AG04450 (cell line): ENCODE measurements at regions not wholly inside any gene's neighbourhood (a gene's known extent, or its start where the extent isn't known, plus 50 kb on each side); places are given as distances from the start of the nearest gene placed in this dataset.

Experiments
- CTCF ChIA-PET: fragments of 300-600, 350-600 bp; formaldehyde crosslinking; extraction: SDS; loops from one replicate; lab custom pipeline; 2022; ENCODE audit warnings: antibody characterized with exemption, inconsistent platforms; lab: Charles Lee
- POLR2A ChIA-PET: fragments of 350-600 bp; formaldehyde crosslinking; extraction: SDS; loops from one replicate; lab custom pipeline; 2021; ENCODE audit warnings: antibody characterized with exemption, inconsistent platforms; lab: Yijun Ruan, JAX
- DNase-seq: peaks from one replicate; pipeline ENCODE4 v3.0.0-alpha.2; 2011; ENCODE audit warnings: low read depth, low spot score
- H3K27ac ChIP-seq: one replicate; pipeline ENCODE4 v1.5.1; 2012; ENCODE audit warnings: low read depth, low read length, control low read depth
- H3K27me3 ChIP-seq: one replicate; pipeline ENCODE4 v1.6.0; 2012; ENCODE audit warnings: low read length; ENCODE audit not compliant: control insufficient read depth, insufficient read depth
- H3K4me3 ChIP-seq: 2 replicates; pipeline ENCODE4 v1.5.1; 2011; ENCODE audit warnings: mild to moderate bottlenecking, low read depth, low read length, control low read depth
- H3K9me3 ChIP-seq: 2 replicates; pipeline ENCODE4 v1.5.1; 2012; ENCODE audit warnings: low read length; ENCODE audit not compliant: control insufficient read depth, insufficient read depth
- CTCF ChIP-seq: IDR thresholded peaks from 2 replicates; pipeline ENCODE4 v1.5.1; 2011; ENCODE audit warnings: low read depth, low read length, control low read depth, inconsistent platforms

DNA sequence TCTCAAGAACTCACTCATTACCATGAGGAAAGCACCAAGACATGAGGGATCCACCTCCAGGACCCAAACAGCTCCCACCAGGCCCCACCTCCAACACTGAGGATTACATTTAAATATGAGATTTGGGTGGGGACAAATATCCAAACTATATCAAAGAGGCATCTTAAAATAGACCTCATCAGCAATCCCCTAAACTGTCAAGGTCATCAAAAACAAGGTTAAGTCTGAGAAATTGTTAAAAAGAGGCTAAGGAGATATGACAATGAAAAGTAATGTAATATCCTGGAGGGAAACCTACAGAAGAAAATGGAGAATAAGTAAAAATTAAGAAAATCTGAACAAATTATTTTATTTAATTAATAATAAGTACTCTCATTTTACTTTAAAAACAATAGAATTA lies 922.3 kb downstream of the HACE1 start:
- no peak for DNase-seq
- ChIA-PET POLR2A (no interaction called here), CTCF (no interaction called here)
- no peak overlapping the region for H3K27ac ChIP-seq
- H3K9me3 ChIP-seq = peaks cover 11% of the 10 kb centered on the region
- H3K4me3 ChIP-seq = no peak overlapping the region
- no peak for TF ChIP-seq CTCF
- H3K27me3 ChIP-seq = no peaks in the 10 kb centered on the region

GRCh38 chr6:103925317-103925716 lies 934.4 kb downstream of the HACE1 start:
- no peak for TF ChIP-seq CTCF
- CTCF ChIA-PET = no interaction called here

DNA sequence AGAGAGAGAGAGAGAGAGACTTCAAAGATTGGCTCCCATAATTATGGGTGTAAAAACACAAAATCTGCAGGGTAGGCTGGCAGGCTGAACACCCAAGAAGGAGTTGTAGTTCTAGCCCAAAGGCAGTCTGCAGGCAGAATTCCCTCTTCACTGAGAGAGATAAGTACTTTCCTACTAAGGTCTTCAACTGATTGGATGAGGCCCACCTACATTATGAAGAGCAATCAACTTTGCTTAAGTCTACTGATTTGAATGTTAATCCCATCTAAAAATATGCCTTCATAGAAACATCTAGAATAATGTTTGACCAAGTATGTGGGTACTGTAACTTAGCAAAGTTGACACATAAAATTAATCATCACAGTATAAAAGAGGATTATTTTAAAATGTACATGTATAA lies 949.7 kb downstream of the HACE1 start:
- POLR2A ChIA-PET = no interaction called here
- Histone ChIP-seq H3K27ac (no peak overlapping the region), H3K27me3 (no peaks in the 10 kb centered on the region), H3K9me3 (peaks cover 10% of the 10 kb centered on the region; the same call in 1 of the 2 replicates), H3K4me3 (no peak overlapping the region)
- no peak for DNase-seq
- CTCF ChIA-PET = no interaction called here
- no peak for TF ChIP-seq CTCF

More at GRCh38 chr6:103925317-103925716, 934.4 kb downstream of the HACE1 start:
- POLR2A ChIA-PET = no interaction called here
- no peak overlapping the region for H3K27ac ChIP-seq
- no peak overlapping the region for H3K4me3 ChIP-seq
- H3K9me3 ChIP-seq = no peaks in the 10 kb centered on the region; the same call in 1 of the 2 replicates
- DNase-seq = no peak
- H3K27me3 ChIP-seq = no peaks in the 10 kb centered on the region

DNA sequence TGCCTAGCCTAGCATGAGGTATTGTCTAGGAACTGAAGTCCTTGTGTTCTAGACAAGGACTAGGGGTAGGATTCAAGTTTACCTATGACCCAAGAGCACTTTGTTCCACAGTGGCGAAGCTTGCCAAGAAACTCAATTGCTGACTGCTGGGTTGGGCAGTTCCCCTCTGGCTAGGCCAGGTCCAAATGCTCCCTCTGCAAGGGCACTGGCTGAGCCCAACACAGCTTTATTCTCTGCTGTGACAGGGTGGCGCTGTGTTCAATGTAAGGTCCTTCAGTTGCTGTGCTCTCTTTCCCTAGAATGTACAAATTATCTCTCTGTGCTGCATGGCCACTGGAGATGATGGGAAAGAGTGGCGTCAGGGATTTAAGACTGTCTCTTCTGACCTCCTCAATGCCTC lies 950.8 kb downstream of the HACE1 start:
- no peak for TF ChIP-seq CTCF
- CTCF ChIA-PET = no interaction called here

DNA sequence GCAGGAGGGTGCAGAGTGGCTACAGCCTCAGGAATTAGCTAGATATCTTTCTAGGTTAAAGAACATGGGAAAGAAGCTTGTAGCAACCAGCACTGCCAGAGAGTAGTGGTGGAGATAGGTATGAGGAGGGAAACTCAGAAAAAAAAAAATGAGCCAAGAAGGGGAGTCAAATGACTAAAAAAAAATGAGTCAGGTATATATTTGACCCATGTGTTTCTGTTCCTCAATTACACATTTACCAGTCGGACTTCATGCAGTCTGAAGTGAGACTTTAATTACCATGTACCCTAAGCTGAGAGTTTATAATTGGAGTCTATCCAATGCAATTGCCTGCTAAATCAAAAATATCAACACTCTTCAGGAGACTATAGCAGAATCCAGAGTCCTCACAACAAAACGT lies 964.6 kb downstream of the HACE1 start:
- Histone ChIP-seq H3K27me3 (no peaks in the 10 kb centered on the region), H3K27ac (no peak overlapping the region), H3K9me3 (no peaks in the 10 kb centered on the region; the same call in 1 of the 2 replicates), H3K4me3 (no peak overlapping the region)
- ChIA-PET CTCF (no interaction called here), POLR2A (no interaction called here)
- DNase-seq = no peak
- TF ChIP-seq CTCF = no peak

More for the DNA sequence above, 950.8 kb downstream of the HACE1 start:
- H3K27ac ChIP-seq = no peak overlapping the region
- DNase-seq = no peak
- H3K27me3 ChIP-seq = no peaks in the 10 kb centered on the region
- peaks cover 10% of the 10 kb centered on the region; the same call in 1 of the 2 replicates for H3K9me3 ChIP-seq
- no peak overlapping the region for H3K4me3 ChIP-seq
- POLR2A ChIA-PET = no interaction called here
